LNCAP (cell line): ENCODE measurements at regions not wholly inside any gene's neighbourhood (a gene's known extent, or its start where the extent isn't known, plus 50 kb on each side); places are given as distances from the start of the nearest gene placed in this dataset.

Experiments
- CTCF ChIP-seq: fragments of 450-650 bp; IDR thresholded peaks from 2 replicates; pipeline ENCODE4 v1.5.1; 2017; ENCODE audit warnings: mild to moderate bottlenecking

GRCh38 chr2:184523732-184524131 is 74.6 kb upstream of the ZNF804A start:
- no peak for TF ChIP-seq CTCF

- TF ChIP-seq CTCF: no peak
These were observed 73.6 kb upstream of the ZNF804A start for GRCh38 chr2:184524551-184525382.

- TF ChIP-seq CTCF: no peak
These were observed 71.3 kb upstream of the ZNF804A start for GRCh38 chr2:184527058-184527457.

GRCh38 chr2:184528119-184528518 is 70.2 kb upstream of the ZNF804A start:
- TF ChIP-seq CTCF: no peak

- no peak for TF ChIP-seq CTCF
These were observed 68.1 kb upstream of the ZNF804A start for GRCh38 chr2:184530239-184530638.

- TF ChIP-seq CTCF: no peak
These were observed 67.4 kb upstream of the ZNF804A start for GRCh38 chr2:184530959-184531358.

GRCh38 chr2:184532551-184532950 is 65.8 kb upstream of the ZNF804A start:
- no peak for TF ChIP-seq CTCF
